HEK293 (cell line): ENCODE measurements at regions not wholly inside any gene's neighbourhood (a gene's known extent, or its start where the extent isn't known, plus 50 kb on each side); places are given as distances from the start of the nearest gene placed in this dataset.

Experiments used
- CTCF ChIA-PET: fragments of 350-600 bp; formaldehyde crosslinking; extraction: SDS; loops from one replicate; lab custom pipeline; 2021; ENCODE audit warnings: antibody characterized with exemption; lab: Yijun Ruan, JAX
- POLR2A ChIA-PET: fragments of 300-600 bp; formaldehyde crosslinking; extraction: SDS; loops from one replicate; lab custom pipeline; 2020; ENCODE audit warnings: antibody characterized with exemption, inconsistent platforms; lab: Yijun Ruan, JAX
- H3K27ac ChIP-seq: fragments of 200-500 bp; sonication (Bioruptor generic); 2 replicates; pipeline ENCODE4 v1.5.1; 2014; ENCODE audit warnings: low read depth, low read length, control low read depth, inconsistent platforms; ENCODE audit errors: extremely low read depth
- H3K36me3 ChIP-seq, 2 experiments: fragments of 200-500 bp in 1 of 2; sonication (Bioruptor generic) in 1 of 2; 1 replicate in 1 of 2; 2 replicates in 1 of 2; pipeline ENCODE4 v1.5.1; 2014 to 2017; ENCODE audit warnings: inconsistent platforms in 2 of 2, low read length in 2 of 2; ENCODE audit not compliant: control insufficient read depth in 2 of 2, insufficient read depth in 1 of 2
- H3K4me1 ChIP-seq: fragments of 200-500 bp; sonication (Bioruptor generic); 2 replicates; pipeline ENCODE4 v1.5.1; 2014; ENCODE audit warnings: mild to moderate bottlenecking, low read length, inconsistent platforms; ENCODE audit not compliant: control insufficient read depth, insufficient read depth
- H3K4me3 ChIP-seq: 2 replicates; pipeline ENCODE4 v1.5.1; 2011; ENCODE audit warnings: low read depth, mild to moderate bottlenecking, control low read depth, low read length, moderate library complexity
- H3K9me3 ChIP-seq: fragments of 200-500 bp; sonication (Bioruptor generic); 2 replicates; pipeline ENCODE4 v1.5.1; 2014; ENCODE audit warnings: low read depth, low read length, inconsistent platforms; ENCODE audit not compliant: control insufficient read depth, insufficient read depth
- GLI4 ChIP-seq: fragments of 450-650 bp; formaldehyde crosslinking; IDR thresholded peaks from 2 replicates; pipeline ENCODE4 v1.5.1; 2016; ENCODE audit warnings: missing biosample characterization, missing genetic modification characterization
- GLIS1 ChIP-seq: fragments of 450-650 bp; formaldehyde crosslinking; IDR thresholded peaks from 2 replicates; pipeline ENCODE4 v1.5.1; 2016; ENCODE audit warnings: missing biosample characterization, missing genetic modification characterization
- ZIC2 ChIP-seq: fragments of 450-650 bp; formaldehyde crosslinking; IDR thresholded peaks from 2 replicates; pipeline ENCODE4 v1.5.1; 2016; ENCODE audit warnings: missing biosample characterization, missing genetic modification characterization
- ZNF366 ChIP-seq: fragments of 450-650 bp; formaldehyde crosslinking; conservative IDR thresholded peaks from 2 replicates; pipeline ENCODE4 v1.5.1; 2016; ENCODE audit warnings: missing biosample characterization, missing genetic modification characterization
- ZNF416 ChIP-seq: fragments of 450-650 bp; formaldehyde crosslinking; IDR thresholded peaks from 2 replicates; pipeline ENCODE4 v1.5.1; 2016; ENCODE audit warnings: missing biosample characterization, missing genetic modification characterization
- ZNF473 ChIP-seq: fragments of 450-650 bp; formaldehyde crosslinking; IDR thresholded peaks from 2 replicates; pipeline ENCODE4 v1.5.1; 2017; ENCODE audit warnings: missing biosample characterization, missing genetic modification characterization
- ZNF521 ChIP-seq: fragments of 450-650 bp; formaldehyde crosslinking; IDR thresholded peaks from 2 replicates; pipeline ENCODE4 v1.5.1; 2017; ENCODE audit warnings: missing biosample characterization, mild to moderate bottlenecking, missing genetic modification characterization
- ZNF530 ChIP-seq: fragments of 450-650 bp; formaldehyde crosslinking; IDR thresholded peaks from 2 replicates; pipeline ENCODE4 v1.5.1; 2016; ENCODE audit warnings: low read depth, missing biosample characterization, missing genetic modification characterization
- ZNF548 ChIP-seq: fragments of 450-650 bp; formaldehyde crosslinking; IDR thresholded peaks from 2 replicates; pipeline ENCODE4 v1.5.1; 2016; ENCODE audit warnings: missing biosample characterization, missing genetic modification characterization
- ZNF560 ChIP-seq: fragments of 450-650 bp; formaldehyde crosslinking; IDR thresholded peaks from 2 replicates; pipeline ENCODE4 v1.5.1; 2017; ENCODE audit warnings: missing biosample characterization, missing genetic modification characterization, borderline replicate concordance
- ZNF623 ChIP-seq: fragments of 450-650 bp; formaldehyde crosslinking; IDR thresholded peaks from 2 replicates; pipeline ENCODE4 v1.5.1; 2016; ENCODE audit warnings: missing biosample characterization, missing genetic modification characterization
- ZNF776 ChIP-seq: fragments of 450-650 bp; formaldehyde crosslinking; IDR thresholded peaks from 2 replicates; pipeline ENCODE4 v1.5.0; 2017; ENCODE audit warnings: missing biosample characterization, missing genetic modification characterization, borderline replicate concordance
- TF ChIP-seq, protein P1 (sequence below): fragments of 450-650 bp; formaldehyde crosslinking; IDR thresholded peaks from 2 replicates; pipeline ENCODE4 v1.5.1; 2017; ENCODE audit warnings: missing biosample characterization, missing genetic modification characterization
- TF ChIP-seq, protein P2 (sequence below): fragments of 450-650 bp; formaldehyde crosslinking; IDR thresholded peaks from 2 replicates; pipeline ENCODE4 v1.5.1; 2016; ENCODE audit warnings: missing biosample characterization, missing genetic modification characterization, borderline replicate concordance
- TF ChIP-seq, protein P3 (sequence below): fragments of 450-650 bp; formaldehyde crosslinking; IDR thresholded peaks from 2 replicates; pipeline ENCODE4 v1.5.1; 2016; ENCODE audit warnings: missing biosample characterization, missing genetic modification characterization
- TF ChIP-seq, protein P4 (sequence below): fragments of 450-650 bp; formaldehyde crosslinking; IDR thresholded peaks from 2 replicates; pipeline ENCODE4 v1.5.1; 2017; ENCODE audit warnings: missing biosample characterization, missing genetic modification characterization
- TF ChIP-seq, protein P5 (sequence below): fragments of 450-650 bp; formaldehyde crosslinking; IDR thresholded peaks from 2 replicates; pipeline ENCODE4 v1.5.1; 2016; ENCODE audit warnings: missing biosample characterization, missing genetic modification characterization
- TF ChIP-seq, protein P6 (sequence below): fragments of 450-650 bp; formaldehyde crosslinking; IDR thresholded peaks from 2 replicates; pipeline ENCODE4 v1.5.1; 2016; ENCODE audit warnings: missing biosample characterization, missing genetic modification characterization

DNA sequence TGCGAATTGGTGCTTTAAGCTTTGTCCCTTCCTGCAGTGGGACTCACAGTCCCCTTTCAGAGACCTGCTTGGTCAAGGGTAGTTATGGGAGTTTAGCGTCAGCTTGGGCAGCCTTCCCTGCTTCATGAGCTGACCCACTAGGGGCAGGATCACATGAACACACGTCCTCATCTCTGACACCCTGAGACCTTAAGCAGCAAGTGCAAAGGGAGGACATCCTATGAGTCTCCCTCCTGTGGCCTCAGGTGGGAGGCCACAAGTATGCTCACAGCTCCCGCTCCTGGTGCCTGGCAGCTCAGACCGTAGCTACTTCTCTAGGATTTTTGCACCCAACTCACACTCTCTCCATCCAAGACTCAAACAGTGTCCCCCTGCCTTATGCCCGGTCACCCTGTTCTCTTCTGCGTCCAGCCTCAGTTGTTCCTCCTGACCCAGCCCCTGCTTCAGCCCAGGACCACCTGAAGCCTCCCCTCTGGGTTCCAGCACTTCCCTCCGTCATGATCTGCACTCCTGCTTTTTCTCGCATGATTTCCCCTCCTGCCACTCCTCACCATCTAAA is 136.6 kb upstream of the FAM20C start (continued):
- TF ChIP-seq ZNF366 (tag by site-specific recombination), result 0 out of 2 replicates have a peak, but pooled peaks have one; percentile 15
- TF ChIP-seq, protein P1, sequence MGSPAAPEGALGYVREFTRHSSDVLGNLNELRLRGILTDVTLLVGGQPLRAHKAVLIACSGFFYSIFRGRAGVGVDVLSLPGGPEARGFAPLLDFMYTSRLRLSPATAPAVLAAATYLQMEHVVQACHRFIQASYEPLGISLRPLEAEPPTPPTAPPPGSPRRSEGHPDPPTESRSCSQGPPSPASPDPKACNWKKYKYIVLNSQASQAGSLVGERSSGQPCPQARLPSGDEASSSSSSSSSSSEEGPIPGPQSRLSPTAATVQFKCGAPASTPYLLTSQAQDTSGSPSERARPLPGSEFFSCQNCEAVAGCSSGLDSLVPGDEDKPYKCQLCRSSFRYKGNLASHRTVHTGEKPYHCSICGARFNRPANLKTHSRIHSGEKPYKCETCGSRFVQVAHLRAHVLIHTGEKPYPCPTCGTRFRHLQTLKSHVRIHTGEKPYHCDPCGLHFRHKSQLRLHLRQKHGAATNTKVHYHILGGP (tag by site-specific recombination), result no peak
- TF ChIP-seq, protein P2, sequence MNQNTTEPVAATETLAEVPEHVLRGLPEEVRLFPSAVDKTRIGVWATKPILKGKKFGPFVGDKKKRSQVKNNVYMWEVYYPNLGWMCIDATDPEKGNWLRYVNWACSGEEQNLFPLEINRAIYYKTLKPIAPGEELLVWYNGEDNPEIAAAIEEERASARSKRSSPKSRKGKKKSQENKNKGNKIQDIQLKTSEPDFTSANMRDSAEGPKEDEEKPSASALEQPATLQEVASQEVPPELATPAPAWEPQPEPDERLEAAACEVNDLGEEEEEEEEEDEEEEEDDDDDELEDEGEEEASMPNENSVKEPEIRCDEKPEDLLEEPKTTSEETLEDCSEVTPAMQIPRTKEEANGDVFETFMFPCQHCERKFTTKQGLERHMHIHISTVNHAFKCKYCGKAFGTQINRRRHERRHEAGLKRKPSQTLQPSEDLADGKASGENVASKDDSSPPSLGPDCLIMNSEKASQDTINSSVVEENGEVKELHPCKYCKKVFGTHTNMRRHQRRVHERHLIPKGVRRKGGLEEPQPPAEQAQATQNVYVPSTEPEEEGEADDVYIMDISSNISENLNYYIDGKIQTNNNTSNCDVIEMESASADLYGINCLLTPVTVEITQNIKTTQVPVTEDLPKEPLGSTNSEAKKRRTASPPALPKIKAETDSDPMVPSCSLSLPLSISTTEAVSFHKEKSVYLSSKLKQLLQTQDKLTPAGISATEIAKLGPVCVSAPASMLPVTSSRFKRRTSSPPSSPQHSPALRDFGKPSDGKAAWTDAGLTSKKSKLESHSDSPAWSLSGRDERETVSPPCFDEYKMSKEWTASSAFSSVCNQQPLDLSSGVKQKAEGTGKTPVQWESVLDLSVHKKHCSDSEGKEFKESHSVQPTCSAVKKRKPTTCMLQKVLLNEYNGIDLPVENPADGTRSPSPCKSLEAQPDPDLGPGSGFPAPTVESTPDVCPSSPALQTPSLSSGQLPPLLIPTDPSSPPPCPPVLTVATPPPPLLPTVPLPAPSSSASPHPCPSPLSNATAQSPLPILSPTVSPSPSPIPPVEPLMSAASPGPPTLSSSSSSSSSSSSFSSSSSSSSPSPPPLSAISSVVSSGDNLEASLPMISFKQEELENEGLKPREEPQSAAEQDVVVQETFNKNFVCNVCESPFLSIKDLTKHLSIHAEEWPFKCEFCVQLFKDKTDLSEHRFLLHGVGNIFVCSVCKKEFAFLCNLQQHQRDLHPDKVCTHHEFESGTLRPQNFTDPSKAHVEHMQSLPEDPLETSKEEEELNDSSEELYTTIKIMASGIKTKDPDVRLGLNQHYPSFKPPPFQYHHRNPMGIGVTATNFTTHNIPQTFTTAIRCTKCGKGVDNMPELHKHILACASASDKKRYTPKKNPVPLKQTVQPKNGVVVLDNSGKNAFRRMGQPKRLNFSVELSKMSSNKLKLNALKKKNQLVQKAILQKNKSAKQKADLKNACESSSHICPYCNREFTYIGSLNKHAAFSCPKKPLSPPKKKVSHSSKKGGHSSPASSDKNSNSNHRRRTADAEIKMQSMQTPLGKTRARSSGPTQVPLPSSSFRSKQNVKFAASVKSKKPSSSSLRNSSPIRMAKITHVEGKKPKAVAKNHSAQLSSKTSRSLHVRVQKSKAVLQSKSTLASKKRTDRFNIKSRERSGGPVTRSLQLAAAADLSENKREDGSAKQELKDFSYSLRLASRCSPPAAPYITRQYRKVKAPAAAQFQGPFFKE (tag by site-specific recombination), result no peak

DNA sequence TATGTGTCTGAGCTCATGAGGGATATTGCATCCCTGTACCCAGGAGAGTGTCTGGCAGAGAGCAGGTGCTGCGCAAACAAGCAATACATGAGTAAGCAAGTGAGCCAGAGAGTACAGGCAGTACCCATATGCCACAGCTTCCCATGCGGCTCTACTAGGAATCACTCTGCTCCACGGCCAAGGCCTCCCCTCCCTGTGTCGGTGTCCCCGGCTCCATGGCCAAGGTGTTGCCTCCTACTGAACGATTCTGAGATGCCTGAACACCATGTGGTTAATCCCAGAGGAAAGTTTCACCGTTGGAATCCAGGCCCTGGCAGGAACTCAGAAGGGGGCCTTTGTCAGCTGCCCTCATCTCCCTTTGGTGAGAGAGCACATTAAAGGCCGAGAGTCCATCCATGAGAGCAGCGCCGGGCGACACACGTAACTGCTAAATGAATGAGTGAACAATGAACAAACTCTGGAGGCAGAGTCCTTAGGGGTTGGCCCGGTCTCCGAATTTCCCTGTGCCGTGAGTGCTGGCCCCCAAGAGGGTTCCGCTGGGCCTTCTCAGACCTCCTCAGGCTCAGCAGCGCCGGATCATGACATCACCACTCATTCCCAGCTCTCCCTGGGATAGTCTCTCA is 136.0 kb upstream of the FAM20C start:
- no peaks in the 10 kb centered on the region for H3K4me1 ChIP-seq
- peak; percentile 48 for TF ChIP-seq GLIS1 (tag by site-specific recombination)
- TF ChIP-seq ZNF548 (tag by site-specific recombination), result no peak
- no peak for TF ChIP-seq ZNF521 (tag by site-specific recombination)
- no peak for TF ChIP-seq ZNF416
- TF ChIP-seq ZIC2 (tag by site-specific recombination), result peak; percentile 49
- H3K27ac ChIP-seq, result no peak overlapping the region
- POLR2A ChIA-PET, result no interaction called here
- CTCF ChIA-PET, result interaction anchor here (1.4 kb wide), 1 partner anchor 12 kb away, joined by 4 read pairs; no protein-coding TSS in a partner anchor
- no peaks in the 10 kb centered on the region for H3K36me3 ChIP-seq
- no peak overlapping the region for H3K4me3 ChIP-seq
- H3K9me3 ChIP-seq, result no peaks in the 10 kb centered on the region

DNA sequence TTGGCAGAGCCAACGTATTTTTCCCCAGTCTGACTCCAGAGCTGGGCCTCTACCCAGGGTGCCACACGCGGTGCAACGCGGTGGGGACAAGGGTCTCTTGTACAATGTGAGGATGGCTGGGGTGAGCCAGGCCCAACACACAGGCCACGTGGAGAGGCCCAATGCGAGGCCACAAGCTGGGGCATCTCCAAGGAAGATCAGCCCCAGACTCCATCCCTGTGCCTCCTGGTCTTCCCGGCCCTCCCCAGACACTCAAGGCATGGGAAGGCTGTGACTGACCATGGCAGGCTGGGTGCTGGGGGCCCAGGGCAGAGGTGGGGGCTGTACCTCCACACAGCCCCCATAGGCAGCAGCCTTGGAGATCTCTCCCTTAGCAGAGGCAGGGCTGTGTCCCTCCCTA is 135.3 kb upstream of the FAM20C start:
- H3K9me3 ChIP-seq, result no peaks in the 10 kb centered on the region
- no peaks in the 10 kb centered on the region for H3K4me1 ChIP-seq
- H3K27ac ChIP-seq, result no peak overlapping the region
- ChIA-PET CTCF (no interaction called here), POLR2A (no interaction called here)
- H3K36me3 ChIP-seq, result no peaks in the 10 kb centered on the region
- H3K4me3 ChIP-seq, result no peak overlapping the region
- no peak for TF ChIP-seq ZNF623 (tag by site-specific recombination)
- TF ChIP-seq ZNF776, result no peak
- no peak for TF ChIP-seq ZNF530 (tag by site-specific recombination)
- TF ChIP-seq, protein P3, sequence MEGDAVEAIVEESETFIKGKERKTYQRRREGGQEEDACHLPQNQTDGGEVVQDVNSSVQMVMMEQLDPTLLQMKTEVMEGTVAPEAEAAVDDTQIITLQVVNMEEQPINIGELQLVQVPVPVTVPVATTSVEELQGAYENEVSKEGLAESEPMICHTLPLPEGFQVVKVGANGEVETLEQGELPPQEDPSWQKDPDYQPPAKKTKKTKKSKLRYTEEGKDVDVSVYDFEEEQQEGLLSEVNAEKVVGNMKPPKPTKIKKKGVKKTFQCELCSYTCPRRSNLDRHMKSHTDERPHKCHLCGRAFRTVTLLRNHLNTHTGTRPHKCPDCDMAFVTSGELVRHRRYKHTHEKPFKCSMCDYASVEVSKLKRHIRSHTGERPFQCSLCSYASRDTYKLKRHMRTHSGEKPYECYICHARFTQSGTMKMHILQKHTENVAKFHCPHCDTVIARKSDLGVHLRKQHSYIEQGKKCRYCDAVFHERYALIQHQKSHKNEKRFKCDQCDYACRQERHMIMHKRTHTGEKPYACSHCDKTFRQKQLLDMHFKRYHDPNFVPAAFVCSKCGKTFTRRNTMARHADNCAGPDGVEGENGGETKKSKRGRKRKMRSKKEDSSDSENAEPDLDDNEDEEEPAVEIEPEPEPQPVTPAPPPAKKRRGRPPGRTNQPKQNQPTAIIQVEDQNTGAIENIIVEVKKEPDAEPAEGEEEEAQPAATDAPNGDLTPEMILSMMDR (tag by site-specific recombination), result no peak
- TF ChIP-seq, protein P4, sequence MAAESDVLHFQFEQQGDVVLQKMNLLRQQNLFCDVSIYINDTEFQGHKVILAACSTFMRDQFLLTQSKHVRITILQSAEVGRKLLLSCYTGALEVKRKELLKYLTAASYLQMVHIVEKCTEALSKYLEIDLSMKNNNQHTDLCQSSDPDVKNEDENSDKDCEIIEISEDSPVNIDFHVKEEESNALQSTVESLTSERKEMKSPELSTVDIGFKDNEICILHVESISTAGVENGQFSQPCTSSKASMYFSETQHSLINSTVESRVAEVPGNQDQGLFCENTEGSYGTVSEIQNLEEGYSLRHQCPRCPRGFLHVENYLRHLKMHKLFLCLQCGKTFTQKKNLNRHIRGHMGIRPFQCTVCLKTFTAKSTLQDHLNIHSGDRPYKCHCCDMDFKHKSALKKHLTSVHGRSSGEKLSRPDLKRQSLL (tag by site-specific recombination), result no peak
- TF ChIP-seq ZNF473 (tag by site-specific recombination), result no peak
- TF ChIP-seq ZNF560 (tag by site-specific recombination), result no peak
- TF ChIP-seq, protein P5, sequence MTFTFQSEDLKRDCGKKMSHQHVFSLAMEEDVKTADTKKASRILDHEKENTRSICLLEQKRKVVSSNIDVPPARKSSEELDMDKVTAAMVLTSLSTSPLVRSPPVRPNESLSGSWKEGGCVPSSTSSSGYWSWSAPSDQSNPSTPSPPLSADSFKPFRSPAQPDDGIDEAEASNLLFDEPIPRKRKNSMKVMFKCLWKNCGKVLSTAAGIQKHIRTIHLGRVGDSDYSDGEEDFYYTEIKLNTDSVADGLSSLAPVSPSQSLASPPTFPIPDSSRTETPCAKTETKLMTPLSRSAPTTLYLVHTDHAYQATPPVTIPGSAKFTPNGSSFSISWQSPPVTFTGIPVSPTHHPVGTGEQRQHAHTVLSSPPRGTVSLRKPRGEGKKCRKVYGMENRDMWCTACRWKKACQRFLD, result no peak
- TF ChIP-seq GLI4 (tag by site-specific recombination), result no peak
- TF ChIP-seq, protein P6, sequence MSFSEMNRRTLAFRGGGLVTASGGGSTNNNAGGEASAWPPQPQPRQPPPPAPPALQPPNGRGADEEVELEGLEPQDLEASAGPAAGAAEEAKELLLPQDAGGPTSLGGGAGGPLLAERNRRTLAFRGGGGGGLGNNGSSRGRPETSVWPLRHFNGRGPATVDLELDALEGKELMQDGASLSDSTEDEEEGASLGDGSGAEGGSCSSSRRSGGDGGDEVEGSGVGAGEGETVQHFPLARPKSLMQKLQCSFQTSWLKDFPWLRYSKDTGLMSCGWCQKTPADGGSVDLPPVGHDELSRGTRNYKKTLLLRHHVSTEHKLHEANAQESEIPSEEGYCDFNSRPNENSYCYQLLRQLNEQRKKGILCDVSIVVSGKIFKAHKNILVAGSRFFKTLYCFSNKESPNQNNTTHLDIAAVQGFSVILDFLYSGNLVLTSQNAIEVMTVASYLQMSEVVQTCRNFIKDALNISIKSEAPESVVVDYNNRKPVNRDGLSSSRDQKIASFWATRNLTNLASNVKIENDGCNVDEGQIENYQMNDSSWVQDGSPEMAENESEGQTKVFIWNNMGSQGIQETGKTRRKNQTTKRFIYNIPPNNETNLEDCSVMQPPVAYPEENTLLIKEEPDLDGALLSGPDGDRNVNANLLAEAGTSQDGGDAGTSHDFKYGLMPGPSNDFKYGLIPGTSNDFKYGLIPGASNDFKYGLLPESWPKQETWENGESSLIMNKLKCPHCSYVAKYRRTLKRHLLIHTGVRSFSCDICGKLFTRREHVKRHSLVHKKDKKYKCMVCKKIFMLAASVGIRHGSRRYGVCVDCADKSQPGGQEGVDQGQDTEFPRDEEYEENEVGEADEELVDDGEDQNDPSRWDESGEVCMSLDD, result no peak
